H1 (cell line): ENCODE measurements at regions not wholly inside any gene's neighbourhood (a gene's known extent, or its start where the extent isn't known, plus 50 kb on each side); places are given as distances from the start of the nearest gene placed in this dataset.

Source experiments
- CEBPB ChIP-seq: IDR thresholded peaks from 2 replicates; pipeline ENCODE4 v1.6.1; 2012; ENCODE audit warnings: low read depth, low read length
- EGR1 ChIP-seq: IDR thresholded peaks from 2 replicates; pipeline ENCODE4 v1.6.1; 2011; ENCODE audit warnings: low read depth, low read length, borderline replicate concordance
- EZH2 ChIP-seq: fragments of 200-600 bp; sonication (generic); IDR thresholded peaks from 2 replicates; pipeline ENCODE4 v1.7.1; 2012; ENCODE audit warnings: low read depth, mild to moderate bottlenecking, moderate library complexity, low read length, inconsistent platforms; ENCODE audit not compliant: severe bottlenecking
- HDAC2 ChIP-seq, 2 experiments: fragments of 300-600 bp in 1 of 2; sonication (generic) in 1 of 2; IDR thresholded peaks; 2 replicates each; pipeline ENCODE4 v1.6.1; 2011 to 2012; ENCODE audit warnings: low read depth in 2 of 2, low read length in 2 of 2, mild to moderate bottlenecking in 2 of 2, moderate library complexity in 2 of 2, borderline replicate concordance in 1 of 2, inconsistent platforms in 1 of 2
- MAFK ChIP-seq: IDR thresholded peaks from 2 replicates; pipeline ENCODE4 v1.6.1; 2012; ENCODE audit warnings: low read depth, mild to moderate bottlenecking, improper control_type of control experiment, low read length
- POLR2A ChIP-seq, 2 experiments: IDR thresholded peaks; 1 replicate in 1 of 2; 2 replicates in 1 of 2; pipeline ENCODE4 v1.6.1; 2011; ENCODE audit warnings: low read depth in 2 of 2, low read length in 2 of 2, mild to moderate bottlenecking in 2 of 2; ENCODE audit errors: control extremely low read depth in 1 of 2
- SP1 ChIP-seq: IDR thresholded peaks from 2 replicates; pipeline ENCODE4 v1.6.1; 2011; ENCODE audit warnings: low read depth, low read length
- SP2 ChIP-seq: IDR thresholded peaks from 2 replicates; pipeline ENCODE4 v1.6.1; 2012; ENCODE audit warnings: mild to moderate bottlenecking, low read length, inconsistent platforms
- SUZ12 ChIP-seq: fragments of 200-600 bp; sonication (generic); IDR thresholded peaks from 2 replicates; pipeline ENCODE4 v1.6.1; 2012; ENCODE audit warnings: mild to moderate bottlenecking, inconsistent platforms, low read length, moderate library complexity, mixed read lengths
- TAF1 ChIP-seq: IDR thresholded peaks from 2 replicates; pipeline ENCODE4 v1.6.1; 2011; ENCODE audit warnings: mild to moderate bottlenecking, low read depth, low read length
- TBP ChIP-seq: IDR thresholded peaks from 2 replicates; pipeline ENCODE4 v1.6.1; 2011; ENCODE audit warnings: low read depth, low read length, improper control_type of control experiment
- TF ChIP-seq, protein P1 (sequence below): IDR thresholded peaks from 2 replicates; pipeline ENCODE4 v1.6.1; 2012; ENCODE audit warnings: inconsistent platforms
- TF ChIP-seq, protein P2 (sequence below), 3 experiments: IDR thresholded peaks; 1 replicate in 2 of 3; 2 replicates in 1 of 3; pipeline versions ENCODE4 v1.5.1 to v1.6.1; 2011; ENCODE audit warnings: low read length in 3 of 3, mild to moderate bottlenecking in 3 of 3, inconsistent platforms in 2 of 3, low read depth in 1 of 3, moderate library complexity in 1 of 3; ENCODE audit not compliant: insufficient read depth in 1 of 3; ENCODE audit errors: control extremely low read depth in 1 of 3

DNA sequence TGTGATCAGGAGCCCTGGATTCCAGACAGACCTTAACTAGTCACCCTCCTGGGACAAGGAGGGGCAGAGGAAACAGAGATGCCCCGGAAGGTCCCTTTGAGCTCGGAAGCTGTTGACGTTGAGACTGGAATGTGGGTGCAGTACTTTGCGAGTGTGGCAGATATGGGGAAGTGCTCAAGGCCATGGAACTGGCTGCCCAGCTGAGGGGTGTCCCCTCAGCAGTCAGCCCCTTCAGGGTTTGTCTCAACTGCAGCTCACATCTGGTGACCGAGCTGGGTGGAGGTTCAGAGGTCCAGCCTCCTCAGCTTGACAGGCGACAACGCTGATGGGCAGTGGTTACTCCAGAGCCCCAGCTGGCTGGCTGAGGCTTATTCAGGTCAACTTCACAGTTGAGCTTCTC is 150.3 kb upstream of the SNX19 start:
- TF ChIP-seq SP2, result no peak
- TF ChIP-seq TBP, result no peak
- no peak for TF ChIP-seq TAF1
- TF ChIP-seq EGR1, result no peak
- no peak for TF ChIP-seq MAFK
- no peak for TF ChIP-seq SUZ12
- TF ChIP-seq, protein P1, sequence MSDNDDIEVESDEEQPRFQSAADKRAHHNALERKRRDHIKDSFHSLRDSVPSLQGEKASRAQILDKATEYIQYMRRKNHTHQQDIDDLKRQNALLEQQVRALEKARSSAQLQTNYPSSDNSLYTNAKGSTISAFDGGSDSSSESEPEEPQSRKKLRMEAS, result no peak
- no peak for TF ChIP-seq POLR2A (IDR thresholded peaks at IDR 0.05; ENCODE audit: control extremely low read depth in 1 of 2, low read depth in 2 of 2, low read length in 2 of 2)
- no peak for TF ChIP-seq SP1
- TF ChIP-seq EZH2, result no peak
- TF ChIP-seq, protein P2, sequence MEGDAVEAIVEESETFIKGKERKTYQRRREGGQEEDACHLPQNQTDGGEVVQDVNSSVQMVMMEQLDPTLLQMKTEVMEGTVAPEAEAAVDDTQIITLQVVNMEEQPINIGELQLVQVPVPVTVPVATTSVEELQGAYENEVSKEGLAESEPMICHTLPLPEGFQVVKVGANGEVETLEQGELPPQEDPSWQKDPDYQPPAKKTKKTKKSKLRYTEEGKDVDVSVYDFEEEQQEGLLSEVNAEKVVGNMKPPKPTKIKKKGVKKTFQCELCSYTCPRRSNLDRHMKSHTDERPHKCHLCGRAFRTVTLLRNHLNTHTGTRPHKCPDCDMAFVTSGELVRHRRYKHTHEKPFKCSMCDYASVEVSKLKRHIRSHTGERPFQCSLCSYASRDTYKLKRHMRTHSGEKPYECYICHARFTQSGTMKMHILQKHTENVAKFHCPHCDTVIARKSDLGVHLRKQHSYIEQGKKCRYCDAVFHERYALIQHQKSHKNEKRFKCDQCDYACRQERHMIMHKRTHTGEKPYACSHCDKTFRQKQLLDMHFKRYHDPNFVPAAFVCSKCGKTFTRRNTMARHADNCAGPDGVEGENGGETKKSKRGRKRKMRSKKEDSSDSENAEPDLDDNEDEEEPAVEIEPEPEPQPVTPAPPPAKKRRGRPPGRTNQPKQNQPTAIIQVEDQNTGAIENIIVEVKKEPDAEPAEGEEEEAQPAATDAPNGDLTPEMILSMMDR (IDR thresholded peaks at IDR 0.05; ENCODE audit: control extremely low read depth in 1 of 3, insufficient read depth in 1 of 3, low read depth in 1 of 3, low read length in 3 of 3), result no peak
- no peak for TF ChIP-seq CEBPB
- TF ChIP-seq HDAC2 (IDR thresholded peaks at IDR 0.05; ENCODE audit: borderline replicate concordance in 1 of 2, low read depth in 2 of 2, low read length in 2 of 2), result no peak
